Left lung (tissue), 4 donors: ENCODE measurements at regions not wholly inside any gene's neighbourhood (a gene's known extent, or its start where the extent isn't known, plus 50 kb on each side); places are given as distances from the start of the nearest gene placed in this dataset.
"Not testable (repeated sequence)": the region's sequence is repeated elsewhere in the genome, so short reads cannot be mapped to it uniquely, and the experiment has no call there.

ENCODE experiments used
- ATAC-seq: fragments of 200-7000 bp; cut with Tn5 transposase; one replicate; pipeline ENCODE4 v1.9.1; 2020; ENCODE audit warnings: moderate library complexity
- DNase-seq, 4 donors: peaks; one replicate each; pipeline ENCODE4 v3.0.0-alpha.2; 2013 to 2020
- H3K27ac ChIP-seq, 2 donors: fragments of 200-600 bp; sonication (generic) in 1 of 2; one replicate each; pipeline versions ENCODE4 v1.5.0 to v1.8.0; 2020 to 2021
- H3K27me3 ChIP-seq, 2 donors: fragments of 200-600 bp; sonication (generic) in 1 of 2; one replicate each; pipeline versions ENCODE4 v1.5.0 to v1.8.0; 2020 to 2021
- H3K36me3 ChIP-seq, 2 donors: fragments of 200-600 bp; sonication (generic) in 1 of 2; one replicate each; pipeline versions ENCODE4 v1.5.0 to v1.8.0; 2020 to 2021
- H3K4me1 ChIP-seq, 2 donors: fragments of 200-600 bp; one replicate each; pipeline ENCODE4 v1.8.0; 2021
- H3K4me3 ChIP-seq, 2 donors: fragments of 200-600 bp; sonication (generic) in 1 of 2; one replicate each; pipeline versions ENCODE4 v1.5.0 to v1.8.0; 2020 to 2021; ENCODE audit warnings: mild to moderate bottlenecking in 1 of 2
- H3K9me3 ChIP-seq, 2 donors: fragments of 200-600 bp; sonication (generic) in 1 of 2; one replicate each; pipeline versions ENCODE4 v1.5.0 to v1.8.0; 2020 to 2021
- CTCF ChIP-seq, 2 donors: fragments of 200-600 bp; sonication (generic) in 1 of 2; IDR thresholded peaks; one replicate each; pipeline versions ENCODE4 v1.5.0 to v1.8.0; 2021; ENCODE audit warnings: antibody characterized with exemption in 2 of 2
- intact Hi-C, 2 donors: fragments of 100-400 bp; cut with DNase I; formaldehyde crosslinking; loops; one replicate each; pipeline versions ENCODE4 v1.11.2 to v1.14.2; 2022
- donor health status: DM: no; HTN: yes; CAD: no.
- donor health status: DM: no; HTN: no; CAD: no.

GRCh38 chr7:131664570-131664969 is 108.1 kb upstream of the PODXL start:
- TF ChIP-seq CTCF (IDR thresholded peaks at IDR 0.05), result no peak
- intact Hi-C loops, result no loop called here
- H3K27ac ChIP-seq, result no peak overlapping the region
- H3K36me3 ChIP-seq, result no peaks in the 10 kb centered on the region
- ATAC-seq, result no peak
- H3K27me3 ChIP-seq, result no peaks in the 10 kb centered on the region
- H3K9me3 ChIP-seq, result no peaks in the 10 kb centered on the region
- no peak for DNase-seq
- no peaks in the 10 kb centered on the region for H3K4me1 ChIP-seq
- H3K4me3 ChIP-seq, result no peak overlapping the region

GRCh38 chr7:131662301-131662873 is 106.0 kb upstream of the PODXL start:
- H3K36me3 ChIP-seq, H3K9me3 ChIP-seq, H3K4me3 ChIP-seq, DNase-seq, H3K27me3 ChIP-seq, ATAC-seq, H3K27ac ChIP-seq, H3K4me1 ChIP-seq, intact Hi-C loops: not testable (repeated sequence)

- DNase-seq, result no peak
- Histone ChIP-seq H3K36me3 (no peaks in the 10 kb centered on the region), H3K27me3 (no peaks in the 10 kb centered on the region), H3K4me3 (no peak overlapping the region), H3K4me1 (no peaks in the 10 kb centered on the region), H3K9me3 (no peaks in the 10 kb centered on the region), H3K27ac (peak overlapping the region in 1 of 2 donors; percentile 45)
- no peak for TF ChIP-seq CTCF (IDR thresholded peaks at IDR 0.05)
- ATAC-seq, result no peak
- intact Hi-C loops, result loop anchor here in 1 of 2 donors (10.0 kb wide), 1 partner anchor 163 kb away; no protein-coding TSS in a partner anchor
Measured at GRCh38 chr7:131657881-131658280, 101.5 kb upstream of the PODXL start.

- Histone ChIP-seq H3K27me3 (no peaks in the 10 kb centered on the region), H3K27ac (peak overlapping the region in 1 of 2 donors; percentile 45), H3K9me3 (no peaks in the 10 kb centered on the region), H3K36me3 (no peaks in the 10 kb centered on the region), H3K4me3 (no peak overlapping the region), H3K4me1 (no peaks in the 10 kb centered on the region)
- no peak for ATAC-seq
- no peak for TF ChIP-seq CTCF (IDR thresholded peaks at IDR 0.05)
- no peak for DNase-seq
- intact Hi-C loops, result loop anchor here in 1 of 2 donors (10.0 kb wide), 1 partner anchor 162 kb away; no protein-coding TSS in a partner anchor
Measured at GRCh38 chr7:131656980-131657723, 100.7 kb upstream of the PODXL start.

- no peak overlapping the region for H3K27ac ChIP-seq
- no peak overlapping the region for H3K4me3 ChIP-seq
- intact Hi-C loops, result loop anchor here in 1 of 2 donors (10.0 kb wide), 1 partner anchor 161 kb away; no protein-coding TSS in a partner anchor
- ATAC-seq (no peak), DNase-seq (no peak)
- no peak for TF ChIP-seq CTCF (IDR thresholded peaks at IDR 0.05)
- no peaks in the 10 kb centered on the region for H3K4me1 ChIP-seq
- H3K9me3 ChIP-seq, result no peaks in the 10 kb centered on the region
- no peaks in the 10 kb centered on the region for H3K27me3 ChIP-seq
- H3K36me3 ChIP-seq, result no peaks in the 10 kb centered on the region
Measured at GRCh38 chr7:131655866-131656265, 99.4 kb upstream of the PODXL start.
